OCI-LY1 (cell line): ENCODE measurements at regions not wholly inside any gene's neighbourhood (a gene's known extent, or its start where the extent isn't known, plus 50 kb on each side); places are given as distances from the start of the nearest gene placed in this dataset.

Experiments used
- H2AFZ ChIP-seq: fragments of 200-600 bp; sonication (generic), shearing (Covaris generic); 2 replicates; pipeline ENCODE4 v1.6.0; 2014; ENCODE audit warnings: antibody characterized with exemption, mild to moderate bottlenecking, low read length
- H3F3A ChIP-seq: fragments of 200-600 bp; sonication (generic), shearing (Covaris generic); 2 replicates; pipeline ENCODE4 v1.6.0; 2014; ENCODE audit warnings: mild to moderate bottlenecking, antibody characterized with exemption, low read length, moderate library complexity; ENCODE audit not compliant: insufficient read depth
- H3K27ac ChIP-seq: fragments of 200-600 bp; sonication (generic); 2 replicates; pipeline ENCODE4 v1.5.1; 2014; ENCODE audit warnings: low read length, mixed run types, mild to moderate bottlenecking, low read depth; ENCODE audit not compliant: poor library complexity, severe bottlenecking
- H3K27me3 ChIP-seq: fragments of 200-600 bp; sonication (generic); 2 replicates; pipeline ENCODE4 v1.6.0; 2014; ENCODE audit warnings: antibody characterized with exemption, mild to moderate bottlenecking, low read length, moderate library complexity; ENCODE audit not compliant: insufficient read depth
- H3K36me3 ChIP-seq: fragments of 200-600 bp; sonication (generic); 2 replicates; pipeline ENCODE4 v1.6.1; 2014; ENCODE audit warnings: mild to moderate bottlenecking, antibody characterized with exemption, low read length, moderate library complexity, mixed read lengths; ENCODE audit not compliant: insufficient read depth
- H3K4me1 ChIP-seq: fragments of 200-600 bp; sonication (generic); 2 replicates; pipeline ENCODE4 v1.5.1; 2014; ENCODE audit warnings: mild to moderate bottlenecking, low read length, moderate library complexity; ENCODE audit not compliant: insufficient read depth, severe bottlenecking
- H3K4me2 ChIP-seq: fragments of 200-600 bp; sonication (generic), shearing (Covaris generic); 2 replicates; pipeline ENCODE4 v1.6.1; 2014; ENCODE audit warnings: low read length
- H3K4me3 ChIP-seq: fragments of 200-600 bp; sonication (generic); 2 replicates; pipeline ENCODE4 v1.5.1; 2014; ENCODE audit warnings: low read length, low read depth, mild to moderate bottlenecking, mixed read lengths; ENCODE audit not compliant: poor library complexity, severe bottlenecking
- H3K79me2 ChIP-seq: fragments of 200-600 bp; shearing (Covaris generic); 2 replicates; pipeline ENCODE4 v1.6.1; 2016; ENCODE audit warnings: mixed run types, low read length, mixed read lengths; ENCODE audit not compliant: insufficient read depth
- H3K9ac ChIP-seq: fragments of 200-600 bp; sonication (generic), shearing (Covaris generic); 2 replicates; pipeline ENCODE4 v1.6.1; 2014; ENCODE audit warnings: mild to moderate bottlenecking, low read length, mixed read lengths
- H3K9me2 ChIP-seq: fragments of 200-600 bp; sonication (generic), shearing (Covaris generic); 2 replicates; pipeline ENCODE4 v1.6.1; 2014; ENCODE audit warnings: low read depth, mild to moderate bottlenecking, low read length, mixed read lengths
- H3K9me3 ChIP-seq: fragments of 200-600 bp; shearing (Covaris generic); 2 replicates; pipeline ENCODE4 v1.6.1; 2014; ENCODE audit warnings: low read length, mixed read lengths
- H4K20me1 ChIP-seq: fragments of 200-600 bp; sonication (generic), shearing (Covaris generic); 2 replicates; pipeline ENCODE4 v1.6.0; 2016; ENCODE audit warnings: mild to moderate bottlenecking, low read length; ENCODE audit not compliant: insufficient read depth
- EZH2 ChIP-seq: fragments of 200-600 bp; sonication (generic), shearing (Covaris generic); IDR thresholded peaks from 2 replicates; pipeline ENCODE4 v1.8.0; 2017; ENCODE audit warnings: borderline replicate concordance, mixed run types, mild to moderate bottlenecking, antibody characterized with exemption, low read length, moderate library complexity, mixed read lengths
- TF ChIP-seq, protein P1 (sequence below): fragments of 200-600 bp; sonication (generic), shearing (Covaris generic); IDR thresholded peaks from 2 replicates; pipeline ENCODE4 v1.5.1; 2017; ENCODE audit warnings: mild to moderate bottlenecking, antibody characterized with exemption, low read length, moderate library complexity, mixed read lengths

DNA sequence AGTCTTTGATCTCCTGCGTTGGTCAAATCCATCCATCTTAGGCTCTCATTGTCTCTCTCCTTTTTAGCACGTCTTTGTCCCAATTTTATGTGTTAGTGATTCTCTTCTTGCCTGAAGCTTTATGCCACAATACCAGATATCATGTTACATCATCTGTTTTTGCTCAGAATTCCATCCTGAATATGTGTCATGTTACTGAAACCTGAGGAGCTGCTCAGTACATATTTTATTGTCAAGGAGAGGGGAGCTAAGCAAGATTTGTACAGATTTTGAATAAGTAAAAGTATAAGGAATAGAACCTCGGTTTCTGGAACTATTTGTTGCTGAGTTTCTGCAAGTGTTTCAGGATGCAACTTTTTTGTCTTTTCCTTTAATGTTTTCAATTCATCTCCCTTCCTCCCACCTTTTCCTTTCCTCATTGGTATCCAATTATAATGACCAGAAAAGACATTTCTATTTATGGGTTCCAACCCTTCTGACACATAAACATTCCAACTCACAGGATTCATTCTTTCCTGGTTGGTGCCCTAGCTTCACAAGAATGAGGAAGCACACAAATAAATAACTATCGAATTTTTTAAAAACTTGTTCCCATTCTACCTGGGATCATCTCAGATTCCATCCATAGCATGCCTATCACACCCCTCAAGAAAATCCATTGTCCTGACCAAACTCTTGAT is 291.8 kb downstream of the CRPPA start:
- H3K9me2 ChIP-seq = no peaks in the 10 kb centered on the region
- no peaks in the 10 kb centered on the region for H3F3A ChIP-seq
- no peaks in the 10 kb centered on the region for H3K36me3 ChIP-seq
- no peak overlapping the region for H2AFZ ChIP-seq
- no peaks in the 10 kb centered on the region for H3K4me1 ChIP-seq
- no peak overlapping the region for H3K27ac ChIP-seq
- H3K9me3 ChIP-seq = no peaks in the 10 kb centered on the region
- H3K9ac ChIP-seq = no peak overlapping the region
- H3K79me2 ChIP-seq = no peaks in the 10 kb centered on the region
- H4K20me1 ChIP-seq = no peaks in the 10 kb centered on the region
- no peak overlapping the region for H3K4me2 ChIP-seq
- H3K4me3 ChIP-seq = no peak overlapping the region
- TF ChIP-seq, protein P1, sequence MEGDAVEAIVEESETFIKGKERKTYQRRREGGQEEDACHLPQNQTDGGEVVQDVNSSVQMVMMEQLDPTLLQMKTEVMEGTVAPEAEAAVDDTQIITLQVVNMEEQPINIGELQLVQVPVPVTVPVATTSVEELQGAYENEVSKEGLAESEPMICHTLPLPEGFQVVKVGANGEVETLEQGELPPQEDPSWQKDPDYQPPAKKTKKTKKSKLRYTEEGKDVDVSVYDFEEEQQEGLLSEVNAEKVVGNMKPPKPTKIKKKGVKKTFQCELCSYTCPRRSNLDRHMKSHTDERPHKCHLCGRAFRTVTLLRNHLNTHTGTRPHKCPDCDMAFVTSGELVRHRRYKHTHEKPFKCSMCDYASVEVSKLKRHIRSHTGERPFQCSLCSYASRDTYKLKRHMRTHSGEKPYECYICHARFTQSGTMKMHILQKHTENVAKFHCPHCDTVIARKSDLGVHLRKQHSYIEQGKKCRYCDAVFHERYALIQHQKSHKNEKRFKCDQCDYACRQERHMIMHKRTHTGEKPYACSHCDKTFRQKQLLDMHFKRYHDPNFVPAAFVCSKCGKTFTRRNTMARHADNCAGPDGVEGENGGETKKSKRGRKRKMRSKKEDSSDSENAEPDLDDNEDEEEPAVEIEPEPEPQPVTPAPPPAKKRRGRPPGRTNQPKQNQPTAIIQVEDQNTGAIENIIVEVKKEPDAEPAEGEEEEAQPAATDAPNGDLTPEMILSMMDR = no peak
- no peak for TF ChIP-seq EZH2
- no peaks in the 10 kb centered on the region for H3K27me3 ChIP-seq

DNA sequence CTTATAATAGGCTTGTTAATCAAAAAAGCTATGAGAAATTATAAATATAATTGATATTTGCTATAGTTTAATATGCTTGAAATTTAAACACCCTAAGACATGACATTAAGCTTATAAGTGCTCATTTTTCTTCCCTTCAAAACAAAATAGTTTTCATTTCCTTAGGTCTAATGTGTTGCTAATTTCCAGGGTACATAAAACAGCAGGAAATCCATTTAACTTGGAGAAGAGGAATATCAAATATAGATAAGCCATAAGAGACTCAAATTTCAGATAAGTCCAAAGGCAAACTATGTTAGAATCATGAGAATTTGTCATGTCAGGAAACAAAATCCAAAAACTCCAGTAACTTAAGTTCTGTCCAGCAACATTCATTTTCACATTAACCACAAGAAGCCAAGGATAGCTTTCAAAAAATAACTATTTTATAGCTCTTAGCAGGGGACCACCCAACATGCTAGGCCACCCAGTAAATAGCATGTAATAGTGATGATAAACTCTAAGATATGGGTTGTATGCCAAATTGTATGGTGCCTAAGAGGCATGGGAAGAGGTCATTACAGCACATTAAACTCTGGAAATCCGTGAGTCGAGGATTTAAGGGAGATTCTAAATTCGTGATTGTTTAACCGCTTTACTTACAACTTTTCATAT is 298.1 kb downstream of the CRPPA start:
- no peaks in the 10 kb centered on the region for H3K79me2 ChIP-seq
- no peak overlapping the region for H2AFZ ChIP-seq
- no peaks in the 10 kb centered on the region for H3F3A ChIP-seq
- H3K9ac ChIP-seq = no peak overlapping the region
- no peaks in the 10 kb centered on the region for H3K4me1 ChIP-seq
- no peaks in the 10 kb centered on the region for H3K27me3 ChIP-seq
- no peak overlapping the region for H3K4me3 ChIP-seq
- no peaks in the 10 kb centered on the region for H3K9me2 ChIP-seq
- H4K20me1 ChIP-seq = no peaks in the 10 kb centered on the region
- H3K4me2 ChIP-seq = no peak overlapping the region
- no peak for TF ChIP-seq EZH2
- TF ChIP-seq, protein P1 = no peak
- H3K9me3 ChIP-seq = no peaks in the 10 kb centered on the region
- H3K27ac ChIP-seq = no peak overlapping the region
- no peaks in the 10 kb centered on the region for H3K36me3 ChIP-seq

DNA sequence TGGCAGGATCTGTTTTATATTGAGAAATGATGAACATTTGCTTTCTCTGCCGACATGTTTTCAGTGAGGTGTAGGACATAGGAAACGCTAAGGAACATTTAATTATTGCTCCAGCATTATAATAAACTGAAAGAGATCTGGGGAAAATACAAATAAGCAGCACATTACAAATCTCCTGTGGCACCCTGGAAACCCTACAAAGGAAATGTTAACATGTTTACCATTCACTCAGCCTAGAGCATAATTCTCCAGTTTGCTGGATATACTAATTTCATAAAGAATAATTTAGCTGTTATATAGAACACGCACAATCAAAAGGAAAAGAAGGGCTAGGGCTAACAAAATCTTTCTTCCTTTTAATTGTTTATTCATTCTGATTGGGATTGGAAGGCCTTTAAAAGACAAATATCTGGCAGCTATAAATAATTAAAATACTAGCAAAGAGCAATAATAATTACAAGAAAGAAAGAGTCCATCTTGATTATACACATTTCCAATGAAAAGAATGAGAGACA is 299.4 kb downstream of the CRPPA start:
- no peak overlapping the region for H3K4me3 ChIP-seq
- no peaks in the 10 kb centered on the region for H3K36me3 ChIP-seq
- TF ChIP-seq, protein P1 = no peak
- no peak for TF ChIP-seq EZH2
- no peak overlapping the region for H3K4me2 ChIP-seq
- H3K9ac ChIP-seq = no peak overlapping the region
- no peaks in the 10 kb centered on the region for H3F3A ChIP-seq
- no peaks in the 10 kb centered on the region for H3K4me1 ChIP-seq
- H3K27ac ChIP-seq = no peak overlapping the region
- H4K20me1 ChIP-seq = no peaks in the 10 kb centered on the region
- H3K79me2 ChIP-seq = no peaks in the 10 kb centered on the region
- H2AFZ ChIP-seq = no peak overlapping the region
- H3K9me3 ChIP-seq = no peaks in the 10 kb centered on the region
- no peaks in the 10 kb centered on the region for H3K27me3 ChIP-seq
- H3K9me2 ChIP-seq = no peaks in the 10 kb centered on the region
